ENCODE measurements at regions not wholly inside any gene's neighbourhood (a gene's known extent, or its start where the extent isn't known, plus 50 kb on each side); places are given as distances from the start of the nearest gene placed in this dataset.

- ATAC-seq = no peak
- DNase-seq (ENCODE audit: low spot score) = no peak
- H4K20me1 ChIP-seq (ENCODE audit: insufficient read depth, low read length) = no peaks in the 10 kb centered on the region
- H3K4me3 ChIP-seq (replicated peaks in 1 of 3; ENCODE audit: insufficient read depth in 1 of 3, low read depth in 2 of 3, low read length in 3 of 3) = no peak overlapping the region
- POLR2A ChIA-PET = no interaction called here
- H3K27ac ChIP-seq (ENCODE audit: extremely low read length, insufficient read depth, low read length) = no peak overlapping the region
- H3K9me3 ChIP-seq (ENCODE audit: low read length) = no peaks in the 10 kb centered on the region
- H3K36me3 ChIP-seq (replicated peaks in 1 of 2; ENCODE audit: control insufficient read depth in 1 of 2, insufficient read depth in 2 of 2, low read length in 2 of 2) = no peaks in the 10 kb centered on the region
- no peak overlapping the region for H2AFZ ChIP-seq (ENCODE audit: low read length)
- no peak overlapping the region for H3K9ac ChIP-seq (ENCODE audit: insufficient read depth, low read depth, low read length)
- no peaks in the 10 kb centered on the region for H3K4me1 ChIP-seq (ENCODE audit: insufficient read depth, low read length)
- CTCF ChIA-PET (ENCODE audit: low intra/inter-chr PET ratio, low total read pairs) = no interaction called here
- BruUV-seq (replicated peaks) = no TSS peak
- no peak for FAIRE-seq
- in situ Hi-C loops (cut with HindIII; ENCODE audit: extremely low pct_ligation_motif_present, low pct_unique_long_range_greater_than_20kb) = no loop called here
- intact Hi-C loops (cut with micrococcal nuclease; ENCODE audit: unreplicated experiment) = no loop called here
- H3K27me3 ChIP-seq (ENCODE audit: control insufficient read depth in 1 of 2, insufficient read depth in 2 of 2, low read length in 2 of 2) = peaks cover 8 to 55% of the 10 kb centered on the region in 2 experiments; a peak in 4 of 5 replicates
- no peaks in the 10 kb centered on the region for H3K79me2 ChIP-seq (ENCODE audit: insufficient read depth, low read length)
- no peak overlapping the region for H3K4me2 ChIP-seq (ENCODE audit: low read depth, low read length)
- WGBS (ENCODE audit: low lambda C conversion rate) = 65% methylated on average over 7 of the region's 10 CpGs
- TF ChIP-seq RBAK (CRISPR knock-in tag; IDR thresholded peaks at IDR 0.05) (no peak), ZNF460 (CRISPR knock-in tag; IDR thresholded peaks at IDR 0.05; ENCODE audit: borderline replicate concordance) (no peak), ZNF552 (CRISPR knock-in tag; IDR thresholded peaks at IDR 0.05; ENCODE audit: borderline replicate concordance) (no peak), ZNF709 (CRISPR knock-in tag; IDR thresholded peaks at IDR 0.05) (no peak), NRL (CRISPR knock-in tag; IDR thresholded peaks at IDR 0.05; ENCODE audit: borderline replicate concordance) (no peak)
- TF ChIP-seq, protein P1, sequence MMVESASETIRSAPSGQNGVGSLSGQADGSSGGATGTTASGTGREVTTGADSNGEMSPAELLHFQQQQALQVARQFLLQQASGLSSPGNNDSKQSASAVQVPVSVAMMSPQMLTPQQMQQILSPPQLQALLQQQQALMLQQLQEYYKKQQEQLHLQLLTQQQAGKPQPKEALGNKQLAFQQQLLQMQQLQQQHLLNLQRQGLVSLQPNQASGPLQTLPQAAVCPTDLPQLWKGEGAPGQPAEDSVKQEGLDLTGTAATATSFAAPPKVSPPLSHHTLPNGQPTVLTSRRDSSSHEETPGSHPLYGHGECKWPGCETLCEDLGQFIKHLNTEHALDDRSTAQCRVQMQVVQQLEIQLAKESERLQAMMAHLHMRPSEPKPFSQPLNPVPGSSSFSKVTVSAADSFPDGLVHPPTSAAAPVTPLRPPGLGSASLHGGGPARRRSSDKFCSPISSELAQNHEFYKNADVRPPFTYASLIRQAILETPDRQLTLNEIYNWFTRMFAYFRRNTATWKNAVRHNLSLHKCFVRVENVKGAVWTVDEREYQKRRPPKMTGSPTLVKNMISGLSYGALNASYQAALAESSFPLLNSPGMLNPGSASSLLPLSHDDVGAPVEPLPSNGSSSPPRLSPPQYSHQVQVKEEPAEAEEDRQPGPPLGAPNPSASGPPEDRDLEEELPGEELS (CRISPR knock-in tag; IDR thresholded peaks at IDR 0.05) = no peak
- TF ChIP-seq, protein P2, sequence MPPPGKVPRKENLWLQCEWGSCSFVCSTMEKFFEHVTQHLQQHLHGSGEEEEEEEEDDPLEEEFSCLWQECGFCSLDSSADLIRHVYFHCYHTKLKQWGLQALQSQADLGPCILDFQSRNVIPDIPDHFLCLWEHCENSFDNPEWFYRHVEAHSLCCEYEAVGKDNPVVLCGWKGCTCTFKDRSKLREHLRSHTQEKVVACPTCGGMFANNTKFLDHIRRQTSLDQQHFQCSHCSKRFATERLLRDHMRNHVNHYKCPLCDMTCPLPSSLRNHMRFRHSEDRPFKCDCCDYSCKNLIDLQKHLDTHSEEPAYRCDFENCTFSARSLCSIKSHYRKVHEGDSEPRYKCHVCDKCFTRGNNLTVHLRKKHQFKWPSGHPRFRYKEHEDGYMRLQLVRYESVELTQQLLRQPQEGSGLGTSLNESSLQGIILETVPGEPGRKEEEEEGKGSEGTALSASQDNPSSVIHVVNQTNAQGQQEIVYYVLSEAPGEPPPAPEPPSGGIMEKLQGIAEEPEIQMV (CRISPR knock-in tag; IDR thresholded peaks at IDR 0.05; ENCODE audit: low read depth) = no peak
Observed at GRCh38 chr3:127077068-127077467, 94.2 kb downstream of the PLXNA1 start.
